Mesendoderm (in vitro differentiated cells): ENCODE measurements at regions not wholly inside any gene's neighbourhood (a gene's known extent, or its start where the extent isn't known, plus 50 kb on each side); places are given as distances from the start of the nearest gene placed in this dataset.

Source experiments
- DNase-seq: peaks from one replicate; pipeline ENCODE4 v3.0.0; 2013
- H2AK5ac ChIP-seq: 2 replicates; pipeline ENCODE4 v1.6.1; 2013; ENCODE audit warnings: low read length, inconsistent platforms
- H2BK120ac ChIP-seq: 2 replicates; pipeline ENCODE4 v1.6.1; 2013; ENCODE audit warnings: low read depth, mild to moderate bottlenecking, low read length, moderate library complexity, mixed read lengths
- H2BK15ac ChIP-seq: replicated peaks from 2 replicates; pipeline ENCODE4 v1.6.1; 2013; ENCODE audit warnings: low read depth, mild to moderate bottlenecking, moderate library complexity
- H2BK5ac ChIP-seq: 2 replicates; pipeline ENCODE4 v1.6.1; 2013; ENCODE audit warnings: low read length, inconsistent platforms
- H3K18ac ChIP-seq: 2 replicates; pipeline ENCODE4 v1.6.1; 2013; ENCODE audit warnings: mild to moderate bottlenecking, low read length, mixed read lengths
- H3K23ac ChIP-seq: one replicate; pipeline ENCODE4 v1.6.1; 2013; ENCODE audit warnings: low read length
- H3K27ac ChIP-seq: 2 replicates; pipeline ENCODE4 v1.5.1; 2013; ENCODE audit warnings: low read depth, mild to moderate bottlenecking, inconsistent platforms, low read length, moderate library complexity
- H3K27me3 ChIP-seq: 2 replicates; pipeline ENCODE4 v1.6.1; 2013; ENCODE audit warnings: low read length, control low read depth, mild to moderate bottlenecking, inconsistent platforms; ENCODE audit not compliant: insufficient read depth, poor library complexity
- H3K36me3 ChIP-seq: 2 replicates; pipeline ENCODE4 v1.6.1; 2013; ENCODE audit warnings: low read length, inconsistent platforms; ENCODE audit not compliant: control insufficient read depth, insufficient read depth
- H3K4ac ChIP-seq: one replicate; pipeline ENCODE4 v1.6.1; 2013; ENCODE audit warnings: low read depth, mild to moderate bottlenecking, low read length, moderate library complexity
- H3K4me1 ChIP-seq: 2 replicates; pipeline ENCODE4 v1.6.1; 2013; ENCODE audit warnings: low read depth, low read length, inconsistent platforms; ENCODE audit not compliant: control insufficient read depth
- H3K4me2 ChIP-seq: 2 replicates; pipeline ENCODE4 v1.6.1; 2013; ENCODE audit warnings: low read length
- H3K4me3 ChIP-seq: 2 replicates; pipeline ENCODE4 v1.5.1; 2013; ENCODE audit warnings: mild to moderate bottlenecking, low read length
- H3K56ac ChIP-seq: one replicate; pipeline ENCODE4 v1.6.1; 2013; ENCODE audit warnings: low read length
- H3K79me1 ChIP-seq: 2 replicates; pipeline ENCODE4 v1.6.1; 2013; ENCODE audit warnings: low read length, inconsistent platforms
- H3K79me2 ChIP-seq: 2 replicates; pipeline ENCODE4 v1.6.1; 2013; ENCODE audit warnings: mild to moderate bottlenecking, low read length; ENCODE audit not compliant: control insufficient read depth, insufficient read depth
- H3K9ac ChIP-seq: 2 replicates; pipeline ENCODE4 v1.6.1; 2013; ENCODE audit warnings: low read length, inconsistent platforms
- H4K5ac ChIP-seq: one replicate; pipeline ENCODE4 v1.6.1; 2013; ENCODE audit warnings: low read length
- H4K8ac ChIP-seq: one replicate; pipeline ENCODE4 v1.6.1; 2013; ENCODE audit warnings: low read depth, mild to moderate bottlenecking, control low read depth, low read length, moderate library complexity
- WGBS: extraction: QIAGEN DNeasy Blood & Tissue Kit; methylation state at CpG from one replicate; pipeline ENCODE4 v1.1.7; 2013; ENCODE audit warnings: low lambda C conversion rate, missing lambda C conversion rate; ENCODE audit not compliant: insufficient coverage; ENCODE audit errors: extremely low coverage; 5-methylcytosine and 5-hydroxymethylcytosine counted together

GRCh38 chr16:79365702-79366101, 234.8 kb downstream of the MAF start:
- Histone ChIP-seq H3K4me1 (no peaks in the 10 kb centered on the region), H3K56ac (no peak overlapping the region), H3K4me2 (no peak overlapping the region), H3K23ac (no peak overlapping the region), H3K9ac (no peak overlapping the region), H2AK5ac (no peak overlapping the region), H3K79me1 (no peaks in the 10 kb centered on the region), H3K4me3 (no peak overlapping the region), H4K8ac (no peak overlapping the region), H4K5ac (no peak overlapping the region), H3K27me3 (no peaks in the 10 kb centered on the region), H3K79me2 (no peaks in the 10 kb centered on the region), H3K4ac (no peak overlapping the region), H2BK15ac (no peak overlapping the region), H3K36me3 (no peaks in the 10 kb centered on the region), H3K27ac (no peak overlapping the region), H2BK5ac (no peak overlapping the region), H2BK120ac (no peak overlapping the region), H3K18ac (no peak overlapping the region)
- DNase-seq = no peak
- WGBS = no CpG with 5 or more reads among the region's 4 CpGs

- no peak overlapping the region for H2AK5ac ChIP-seq
- H3K79me2 ChIP-seq = no peaks in the 10 kb centered on the region
- no peak overlapping the region for H2BK120ac ChIP-seq
- no peak overlapping the region for H4K8ac ChIP-seq
- H3K27me3 ChIP-seq = no peaks in the 10 kb centered on the region
- no peak overlapping the region for H3K27ac ChIP-seq
- no peak overlapping the region for H2BK15ac ChIP-seq
- no peak overlapping the region for H2BK5ac ChIP-seq
- no peak overlapping the region for H3K23ac ChIP-seq
- no CpG with 5 or more reads among the region's 2 CpGs for WGBS
- no peaks in the 10 kb centered on the region for H3K79me1 ChIP-seq
- no peak overlapping the region for H3K4ac ChIP-seq
- no peak for DNase-seq
- H3K4me1 ChIP-seq = no peaks in the 10 kb centered on the region
- H3K9ac ChIP-seq = no peak overlapping the region
- no peak overlapping the region for H3K56ac ChIP-seq
- H4K5ac ChIP-seq = no peak overlapping the region
- no peak overlapping the region for H3K4me2 ChIP-seq
- no peaks in the 10 kb centered on the region for H3K36me3 ChIP-seq
- H3K18ac ChIP-seq = no peak overlapping the region
- no peak overlapping the region for H3K4me3 ChIP-seq
Observed at GRCh38 chr16:79363484-79363883, 237.1 kb downstream of the MAF start.

GRCh38 chr16:79363035-79363434, 237.5 kb downstream of the MAF start:
- no peaks in the 10 kb centered on the region for H3K79me2 ChIP-seq
- no peaks in the 10 kb centered on the region for H3K4me1 ChIP-seq
- no peak overlapping the region for H3K27ac ChIP-seq
- no peaks in the 10 kb centered on the region for H3K27me3 ChIP-seq
- no peak for DNase-seq
- H2BK15ac ChIP-seq = no peak overlapping the region
- H3K9ac ChIP-seq = no peak overlapping the region
- no peak overlapping the region for H4K5ac ChIP-seq
- H3K4me3 ChIP-seq = no peak overlapping the region
- no peak overlapping the region for H3K4me2 ChIP-seq
- no peaks in the 10 kb centered on the region for H3K36me3 ChIP-seq
- no peaks in the 10 kb centered on the region for H3K79me1 ChIP-seq
- H2AK5ac ChIP-seq = no peak overlapping the region
- H3K56ac ChIP-seq = no peak overlapping the region
- no peak overlapping the region for H3K23ac ChIP-seq
- no peak overlapping the region for H3K18ac ChIP-seq
- H2BK120ac ChIP-seq = no peak overlapping the region
- no peak overlapping the region for H4K8ac ChIP-seq
- H3K4ac ChIP-seq = no peak overlapping the region
- no CpG with 5 or more reads among the region's 1 CpG for WGBS
- no peak overlapping the region for H2BK5ac ChIP-seq

- Histone ChIP-seq H4K5ac (no peak overlapping the region), H3K9ac (no peak overlapping the region), H3K79me2 (no peaks in the 10 kb centered on the region), H3K27ac (no peak overlapping the region), H2BK15ac (no peak overlapping the region), H3K27me3 (no peaks in the 10 kb centered on the region), H3K4me3 (no peak overlapping the region), H2BK5ac (no peak overlapping the region), H2AK5ac (no peak overlapping the region), H3K18ac (no peak overlapping the region), H3K79me1 (no peaks in the 10 kb centered on the region), H4K8ac (no peak overlapping the region), H3K4me2 (no peak overlapping the region), H3K23ac (no peak overlapping the region), H3K4ac (no peak overlapping the region), H3K56ac (no peak overlapping the region), H3K36me3 (no peaks in the 10 kb centered on the region), H2BK120ac (no peak overlapping the region), H3K4me1 (no peaks in the 10 kb centered on the region)
- no CpG with 5 or more reads among the region's 7 CpGs for WGBS
- DNase-seq = no peak
Observed at GRCh38 chr16:79362300-79362970, 238.1 kb downstream of the MAF start.

GRCh38 chr16:79361132-79361751, 239.3 kb downstream of the MAF start:
- Histone ChIP-seq H2BK120ac (no peak overlapping the region), H3K79me2 (no peaks in the 10 kb centered on the region), H3K79me1 (no peaks in the 10 kb centered on the region), H3K23ac (no peak overlapping the region), H3K9ac (no peak overlapping the region), H3K56ac (no peak overlapping the region), H3K18ac (no peak overlapping the region), H3K27me3 (no peaks in the 10 kb centered on the region), H2AK5ac (no peak overlapping the region), H3K4me1 (no peaks in the 10 kb centered on the region), H2BK15ac (no peak overlapping the region), H4K8ac (no peak overlapping the region), H3K4me3 (no peak overlapping the region), H3K4me2 (no peak overlapping the region), H3K36me3 (no peaks in the 10 kb centered on the region), H3K27ac (no peak overlapping the region), H3K4ac (no peak overlapping the region), H4K5ac (no peak overlapping the region), H2BK5ac (no peak overlapping the region)
- no CpG with 5 or more reads among the region's 6 CpGs for WGBS
- no peak for DNase-seq

- no peak overlapping the region for H3K23ac ChIP-seq
- no peak overlapping the region for H3K18ac ChIP-seq
- H3K79me2 ChIP-seq = no peaks in the 10 kb centered on the region
- H3K4me1 ChIP-seq = no peaks in the 10 kb centered on the region
- DNase-seq = no peak
- H3K79me1 ChIP-seq = no peaks in the 10 kb centered on the region
- WGBS = no CpG with 5 or more reads among the region's 2 CpGs
- H4K8ac ChIP-seq = no peak overlapping the region
- H3K9ac ChIP-seq = no peak overlapping the region
- H2BK5ac ChIP-seq = no peak overlapping the region
- H3K27me3 ChIP-seq = no peaks in the 10 kb centered on the region
- no peak overlapping the region for H3K4me2 ChIP-seq
- no peak overlapping the region for H2BK15ac ChIP-seq
- H4K5ac ChIP-seq = no peak overlapping the region
- no peak overlapping the region for H3K56ac ChIP-seq
- H3K36me3 ChIP-seq = no peaks in the 10 kb centered on the region
- H3K27ac ChIP-seq = no peak overlapping the region
- H2BK120ac ChIP-seq = no peak overlapping the region
- no peak overlapping the region for H3K4ac ChIP-seq
- H3K4me3 ChIP-seq = no peak overlapping the region
- no peak overlapping the region for H2AK5ac ChIP-seq
Observed at GRCh38 chr16:79360267-79360666, 240.3 kb downstream of the MAF start.
